ENCODE measurements at regions not wholly inside any gene's neighbourhood (a gene's known extent, or its start where the extent isn't known, plus 50 kb on each side); places are given as distances from the start of the nearest gene placed in this dataset.
"Not testable (repeated sequence)": the region's sequence is repeated elsewhere in the genome, so short reads cannot be mapped to it uniquely, and the experiment has no call there.

DNA sequence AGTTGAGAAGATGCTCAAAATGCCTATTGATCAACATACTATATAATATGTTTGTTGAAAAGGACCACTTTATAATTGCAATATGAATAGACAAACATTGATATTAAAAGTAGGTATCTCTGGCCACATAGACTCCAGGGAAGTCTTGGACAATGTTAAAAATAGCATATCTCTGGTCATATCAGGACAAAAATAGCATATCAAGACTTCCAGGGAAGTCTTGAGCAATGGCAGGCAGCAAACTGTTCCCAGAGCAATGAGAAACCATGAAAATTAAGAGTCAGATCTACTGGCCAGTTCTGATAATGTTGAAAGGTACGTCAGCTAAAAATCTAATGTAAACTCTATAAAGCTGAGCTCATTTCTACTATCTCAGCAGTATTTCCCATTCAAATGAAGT is 1130.3 kb upstream of the CITED2 start:
- TF ChIP-seq, protein P1, sequence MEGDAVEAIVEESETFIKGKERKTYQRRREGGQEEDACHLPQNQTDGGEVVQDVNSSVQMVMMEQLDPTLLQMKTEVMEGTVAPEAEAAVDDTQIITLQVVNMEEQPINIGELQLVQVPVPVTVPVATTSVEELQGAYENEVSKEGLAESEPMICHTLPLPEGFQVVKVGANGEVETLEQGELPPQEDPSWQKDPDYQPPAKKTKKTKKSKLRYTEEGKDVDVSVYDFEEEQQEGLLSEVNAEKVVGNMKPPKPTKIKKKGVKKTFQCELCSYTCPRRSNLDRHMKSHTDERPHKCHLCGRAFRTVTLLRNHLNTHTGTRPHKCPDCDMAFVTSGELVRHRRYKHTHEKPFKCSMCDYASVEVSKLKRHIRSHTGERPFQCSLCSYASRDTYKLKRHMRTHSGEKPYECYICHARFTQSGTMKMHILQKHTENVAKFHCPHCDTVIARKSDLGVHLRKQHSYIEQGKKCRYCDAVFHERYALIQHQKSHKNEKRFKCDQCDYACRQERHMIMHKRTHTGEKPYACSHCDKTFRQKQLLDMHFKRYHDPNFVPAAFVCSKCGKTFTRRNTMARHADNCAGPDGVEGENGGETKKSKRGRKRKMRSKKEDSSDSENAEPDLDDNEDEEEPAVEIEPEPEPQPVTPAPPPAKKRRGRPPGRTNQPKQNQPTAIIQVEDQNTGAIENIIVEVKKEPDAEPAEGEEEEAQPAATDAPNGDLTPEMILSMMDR (IDR thresholded peaks at IDR 0.05), result no peak
- ATAC-seq (ENCODE audit: low FRiP score), result no peak

DNA sequence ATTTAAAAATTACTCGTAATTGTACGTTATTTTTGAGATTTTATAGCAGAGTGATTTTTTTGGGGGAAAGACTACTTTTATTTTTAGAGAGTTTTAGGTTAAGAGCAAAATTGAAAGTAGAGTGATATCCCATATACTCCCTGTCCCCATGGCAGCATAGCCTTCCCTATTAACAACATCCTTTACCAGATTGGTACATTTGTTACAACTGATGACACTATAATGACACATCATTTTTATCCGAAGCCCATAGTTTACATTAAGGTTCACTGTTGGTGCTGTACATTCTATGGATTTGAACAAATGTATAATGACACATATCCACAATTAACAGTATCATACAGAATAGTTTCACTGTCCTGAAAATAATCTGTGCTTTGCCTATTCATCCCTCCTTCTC is 1126.4 kb upstream of the CITED2 start:
- ATAC-seq (ENCODE audit: low FRiP score), result no peak
- TF ChIP-seq, protein P1 (IDR thresholded peaks at IDR 0.05), result no peak
- no peak for DNase-seq (ENCODE audit: low spot score)

More for the DNA sequence above, 1130.3 kb upstream of the CITED2 start:
- no peak for DNase-seq (ENCODE audit: low spot score)

DNA sequence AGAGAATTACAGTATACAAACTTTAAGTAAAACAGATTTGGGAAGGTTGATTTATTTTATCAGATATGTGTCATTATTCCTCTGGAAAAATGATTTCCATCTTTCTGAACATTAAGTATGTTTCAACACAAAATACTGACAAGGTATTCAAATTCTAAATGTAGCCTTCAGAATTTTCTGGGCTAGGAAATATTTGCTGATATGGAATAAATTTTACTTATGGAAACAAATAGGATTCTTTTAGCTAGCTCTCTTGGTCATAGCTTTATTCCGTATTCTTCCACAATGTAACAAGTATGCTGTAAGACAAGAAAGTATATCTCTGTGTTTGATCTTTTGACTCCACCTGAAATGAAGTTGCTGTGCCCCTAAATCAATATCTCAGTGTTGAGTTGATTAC is 1125.2 kb upstream of the CITED2 start:
- no peak for ATAC-seq (ENCODE audit: low FRiP score)
- TF ChIP-seq, protein P1 (IDR thresholded peaks at IDR 0.05), result no peak

DNA sequence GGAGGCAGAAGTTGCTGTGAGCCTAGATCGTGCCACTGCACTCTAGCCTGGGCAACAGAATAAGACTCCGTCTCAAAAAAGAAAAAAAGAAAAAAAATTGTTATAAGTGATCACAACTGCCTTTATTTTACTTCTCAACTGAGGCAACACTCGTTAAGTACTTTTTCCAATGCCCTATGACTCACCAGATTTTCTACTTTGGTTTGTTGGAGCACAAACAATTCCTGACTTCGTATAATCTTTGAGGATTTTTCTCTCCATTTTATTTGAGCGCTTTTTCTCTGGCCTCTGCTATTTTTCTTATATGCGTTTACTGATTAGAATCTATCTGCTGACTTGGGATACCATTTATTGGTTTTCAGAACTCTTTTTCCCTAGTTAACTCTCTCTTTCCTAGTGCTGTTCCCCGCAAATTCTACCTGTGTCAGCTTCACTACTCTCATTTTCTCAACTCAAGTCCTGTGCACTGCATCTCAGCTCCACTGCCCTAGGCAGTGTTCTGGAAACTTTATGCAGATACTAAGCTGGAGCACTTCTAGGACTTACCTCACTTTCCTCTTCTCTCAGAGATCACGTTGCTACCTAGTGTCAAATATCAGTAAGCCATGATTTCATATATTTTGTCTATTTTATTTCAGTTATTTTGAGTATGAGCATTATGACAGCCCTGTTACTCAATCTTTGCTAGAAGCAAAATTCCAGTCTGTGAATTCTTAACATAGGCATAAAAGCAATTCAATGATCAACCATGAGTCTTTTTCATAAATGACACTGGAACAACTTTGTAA is 1120.1 kb upstream of the CITED2 start:
- ATAC-seq (ENCODE audit: low FRiP score) (no peak), DNase-seq (ENCODE audit: low spot score) (no peak)
- TF ChIP-seq, protein P1 (IDR thresholded peaks at IDR 0.05), result no peak

More for the DNA sequence above, 1125.2 kb upstream of the CITED2 start:
- DNase-seq (ENCODE audit: low spot score), result no peak

DNA sequence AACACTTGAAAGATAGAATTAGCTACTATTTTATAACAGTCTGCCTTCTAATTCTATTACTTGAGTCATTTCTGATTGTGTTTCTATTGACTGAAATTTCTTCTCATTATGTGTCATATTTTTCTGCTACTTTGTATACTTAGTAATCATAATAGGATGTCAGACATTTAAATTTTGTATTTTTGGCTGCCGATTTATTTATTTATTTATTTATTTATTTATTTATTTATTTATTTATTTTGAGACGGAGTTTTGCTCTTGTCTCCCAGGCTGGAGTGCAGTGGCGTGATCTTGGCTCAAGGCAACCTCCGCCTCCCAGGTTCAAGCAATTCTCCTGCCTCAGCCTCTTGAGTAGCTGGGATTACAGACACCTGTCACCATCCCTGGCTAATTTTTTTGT is 1119.0 kb upstream of the CITED2 start:
- not testable (repeated sequence) for ATAC-seq (ENCODE audit: low FRiP score); DNase-seq (ENCODE audit: low spot score)

DNA sequence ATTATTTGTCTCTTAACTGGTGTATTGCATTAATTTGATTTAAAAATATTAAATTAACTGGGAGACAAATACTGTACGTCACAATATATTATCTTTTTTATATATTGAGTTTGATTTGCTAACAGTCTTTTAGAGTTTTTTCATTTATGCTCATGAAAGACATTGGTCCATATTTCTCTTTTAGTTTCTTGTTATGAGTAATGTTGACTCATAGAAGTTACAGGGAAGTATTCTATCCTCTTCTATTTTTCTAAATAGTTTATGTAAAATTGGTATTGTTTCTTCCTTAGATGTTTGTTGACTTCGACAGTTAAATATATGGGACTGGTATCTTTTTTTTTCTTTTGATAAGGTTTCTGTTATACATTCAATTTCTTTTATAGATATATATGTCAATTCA is 1115.6 kb upstream of the CITED2 start:
- TF ChIP-seq, protein P1 (IDR thresholded peaks at IDR 0.05), result no peak
- ATAC-seq (ENCODE audit: low FRiP score) (no peak), DNase-seq (ENCODE audit: low spot score) (no peak)

DNA sequence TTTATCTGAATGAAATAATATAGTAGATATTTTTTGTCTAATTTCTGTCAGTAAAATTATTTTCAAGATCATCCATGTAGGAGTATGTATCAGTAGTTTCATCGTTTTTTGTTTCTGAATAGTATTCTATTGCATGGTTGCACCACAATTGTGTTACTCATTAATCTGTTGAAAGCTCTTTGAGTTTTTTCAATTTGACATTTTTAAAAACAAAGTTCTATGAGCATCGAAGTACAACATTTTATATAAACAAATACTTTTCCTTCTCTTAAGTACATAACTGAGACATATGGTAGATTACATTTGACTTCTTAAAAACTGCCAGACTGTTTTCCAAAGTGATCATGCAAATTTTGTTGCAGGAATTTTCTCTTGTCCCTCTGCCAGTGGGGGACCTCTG is 1113.1 kb upstream of the CITED2 start:
- ATAC-seq (ENCODE audit: low FRiP score) (no peak), DNase-seq (ENCODE audit: low spot score) (no peak)
- TF ChIP-seq, protein P1 (IDR thresholded peaks at IDR 0.05), result no peak
